ENCODE measurements at regions not wholly inside any gene's neighbourhood (a gene's known extent, or its start where the extent isn't known, plus 50 kb on each side); places are given as distances from the start of the nearest gene placed in this dataset.
A peak's percentile ranks its signal among the peaks of the same experiment; 100 is the strongest.

DNA sequence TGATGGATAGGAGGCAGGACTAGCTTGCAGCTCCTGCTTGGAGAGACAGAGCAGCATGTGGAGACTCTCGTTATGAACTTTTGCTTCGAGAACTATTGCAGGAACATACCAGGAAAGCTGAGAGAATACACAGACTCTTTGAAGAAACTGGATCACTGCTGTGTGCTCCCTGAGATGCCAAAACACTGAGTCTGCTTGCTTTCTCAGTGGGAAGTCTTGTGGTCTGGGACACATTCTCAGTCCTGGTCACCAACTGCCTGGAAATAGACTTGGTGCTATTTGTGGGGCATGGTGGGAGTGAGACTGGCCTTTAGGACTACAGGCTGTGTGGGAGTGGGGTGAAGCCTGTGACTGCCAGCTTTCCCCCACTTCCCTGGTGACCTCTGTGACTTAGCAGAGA is 252.6 kb downstream of the MED10 start:
- intact Hi-C loops (cut with DNase I; ENCODE audit: low total_unique reads) = no loop called here
- WGBS, 2 donors = 74 to 92% methylated on average over 2 of the region's 2 CpGs
- DNase-seq (ENCODE audit: low spot score in 2 of 2) = no peak

DNA sequence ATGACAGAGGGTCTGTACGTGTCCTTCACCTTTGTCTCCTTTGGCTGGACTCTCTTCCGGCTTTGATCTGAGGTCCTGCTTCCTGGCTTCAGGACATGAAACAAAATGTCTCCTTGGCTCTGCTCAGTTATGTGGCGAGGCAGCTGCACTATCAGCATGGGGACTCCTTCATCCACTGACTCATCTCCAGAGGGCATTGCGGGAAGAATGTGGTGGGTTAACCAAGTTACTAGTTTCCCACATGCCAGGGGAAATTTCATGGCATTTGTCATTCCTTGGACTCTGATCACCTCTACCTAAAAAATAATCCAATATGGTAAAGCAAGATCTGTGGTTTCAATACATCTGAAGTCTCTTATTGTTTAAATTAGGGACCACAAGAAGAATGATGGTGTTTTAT is 259.7 kb downstream of the MED10 start:
- no peak overlapping the region for H3K4me3 ChIP-seq (ENCODE audit: low read depth, poor library complexity, severe bottlenecking)
- intact Hi-C loops (cut with DNase I; ENCODE audit: low total_unique reads) = no loop called here
- TF ChIP-seq, protein P1, sequence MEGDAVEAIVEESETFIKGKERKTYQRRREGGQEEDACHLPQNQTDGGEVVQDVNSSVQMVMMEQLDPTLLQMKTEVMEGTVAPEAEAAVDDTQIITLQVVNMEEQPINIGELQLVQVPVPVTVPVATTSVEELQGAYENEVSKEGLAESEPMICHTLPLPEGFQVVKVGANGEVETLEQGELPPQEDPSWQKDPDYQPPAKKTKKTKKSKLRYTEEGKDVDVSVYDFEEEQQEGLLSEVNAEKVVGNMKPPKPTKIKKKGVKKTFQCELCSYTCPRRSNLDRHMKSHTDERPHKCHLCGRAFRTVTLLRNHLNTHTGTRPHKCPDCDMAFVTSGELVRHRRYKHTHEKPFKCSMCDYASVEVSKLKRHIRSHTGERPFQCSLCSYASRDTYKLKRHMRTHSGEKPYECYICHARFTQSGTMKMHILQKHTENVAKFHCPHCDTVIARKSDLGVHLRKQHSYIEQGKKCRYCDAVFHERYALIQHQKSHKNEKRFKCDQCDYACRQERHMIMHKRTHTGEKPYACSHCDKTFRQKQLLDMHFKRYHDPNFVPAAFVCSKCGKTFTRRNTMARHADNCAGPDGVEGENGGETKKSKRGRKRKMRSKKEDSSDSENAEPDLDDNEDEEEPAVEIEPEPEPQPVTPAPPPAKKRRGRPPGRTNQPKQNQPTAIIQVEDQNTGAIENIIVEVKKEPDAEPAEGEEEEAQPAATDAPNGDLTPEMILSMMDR (IDR thresholded peaks at IDR 0.05) = no peak
- TF ChIP-seq POLR2A (IDR thresholded peaks at IDR 0.05) = no peak
- WGBS, 2 donors = 88 to 89% methylated on average over 4 of the region's 4 CpGs
- DNase-seq (ENCODE audit: low spot score in 2 of 2) = no peak

More for the DNA sequence above, 252.6 kb downstream of the MED10 start:
- H3K4me3 ChIP-seq (ENCODE audit: low read depth, poor library complexity, severe bottlenecking) = no peak overlapping the region
- TF ChIP-seq, protein P1 (IDR thresholded peaks at IDR 0.05) = no peak
- no peak for TF ChIP-seq POLR2A (IDR thresholded peaks at IDR 0.05)

DNA sequence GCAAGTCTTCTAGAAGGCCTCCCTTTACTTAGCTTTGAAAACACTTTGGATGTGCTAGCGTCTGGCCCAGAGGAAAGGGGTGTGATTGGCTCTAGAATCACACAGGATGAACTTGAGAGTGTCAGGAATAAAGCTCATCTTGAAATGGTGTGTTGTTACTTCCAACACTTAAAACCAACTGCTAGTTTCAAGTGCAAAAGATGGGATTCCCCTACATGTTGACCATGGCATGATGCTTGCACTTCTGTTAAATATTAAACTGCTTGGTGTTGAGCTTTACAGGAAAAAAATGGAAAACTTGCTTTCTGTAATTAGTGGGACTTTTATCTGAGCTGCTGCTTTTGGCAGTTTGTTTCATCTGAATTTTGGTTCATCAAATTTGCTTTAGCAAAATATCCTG is 261.1 kb downstream of the MED10 start:
- TF ChIP-seq POLR2A (IDR thresholded peaks at IDR 0.05) = no peak
- TF ChIP-seq, protein P1 (IDR thresholded peaks at IDR 0.05) = no peak
- intact Hi-C loops (cut with DNase I; ENCODE audit: low total_unique reads) = no loop called here
- no peak overlapping the region for H3K4me3 ChIP-seq (ENCODE audit: low read depth, poor library complexity, severe bottlenecking)
- DNase-seq (ENCODE audit: low spot score in 2 of 2) = no peak
- WGBS, 2 donors = 67 to 69% methylated on average over 1 of the region's 1 CpG

DNA sequence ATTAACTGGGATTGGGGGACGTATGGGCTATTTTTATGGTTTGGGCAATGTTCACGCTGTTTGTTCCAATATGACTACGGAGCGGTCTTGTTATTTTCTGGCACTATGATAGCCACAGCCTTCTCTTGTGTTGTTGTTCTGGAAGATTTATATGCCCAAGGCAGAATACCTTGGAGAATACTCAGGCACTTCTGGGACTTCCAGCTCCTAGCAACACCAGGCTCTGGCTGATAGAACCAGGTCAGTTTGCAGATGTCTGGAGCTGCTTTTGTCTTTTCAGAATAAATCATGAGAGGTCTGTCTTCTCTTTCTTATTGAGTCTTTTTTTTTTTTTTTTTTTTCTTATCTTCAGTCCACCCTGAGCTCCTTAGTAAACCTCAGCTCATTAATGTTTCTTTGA is 262.5 kb downstream of the MED10 start:
- no peak overlapping the region for H3K4me3 ChIP-seq (ENCODE audit: low read depth, poor library complexity, severe bottlenecking)
- intact Hi-C loops (cut with DNase I; ENCODE audit: low total_unique reads) = no loop called here
- no peak for DNase-seq (ENCODE audit: low spot score in 2 of 2)
- 52 to 60% methylated on average over 4 of the region's 4 CpGs for WGBS, 2 donors
- TF ChIP-seq, protein P1 (IDR thresholded peaks at IDR 0.05) = no peak
- TF ChIP-seq POLR2A (IDR thresholded peaks at IDR 0.05) = no peak

DNA sequence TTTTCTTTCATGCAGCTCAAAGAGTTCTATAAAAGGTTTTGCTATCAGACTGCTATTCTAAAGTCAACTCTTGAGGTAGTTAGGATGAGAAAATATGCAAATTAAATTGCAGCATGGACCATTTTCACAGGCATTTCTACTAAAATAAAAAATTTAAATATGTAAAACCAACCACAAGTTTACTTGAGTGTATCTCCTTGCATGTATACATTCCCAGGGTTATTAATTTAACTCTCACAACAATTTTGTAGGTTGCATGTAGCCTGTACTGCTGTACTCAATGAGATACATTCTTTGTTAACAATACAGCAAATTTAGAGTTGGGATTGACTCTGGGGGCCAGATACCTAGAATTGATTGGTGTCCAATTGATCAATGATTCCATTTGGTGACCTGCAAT is 265.8 kb downstream of the MED10 start:
- no peak for DNase-seq (ENCODE audit: low spot score in 2 of 2)
- no peak overlapping the region for H3K4me3 ChIP-seq (ENCODE audit: low read depth, poor library complexity, severe bottlenecking)
- TF ChIP-seq, protein P1 (IDR thresholded peaks at IDR 0.05) = no peak
- no peak for TF ChIP-seq POLR2A (IDR thresholded peaks at IDR 0.05)
- intact Hi-C loops (cut with DNase I; ENCODE audit: low total_unique reads) = no loop called here

DNA sequence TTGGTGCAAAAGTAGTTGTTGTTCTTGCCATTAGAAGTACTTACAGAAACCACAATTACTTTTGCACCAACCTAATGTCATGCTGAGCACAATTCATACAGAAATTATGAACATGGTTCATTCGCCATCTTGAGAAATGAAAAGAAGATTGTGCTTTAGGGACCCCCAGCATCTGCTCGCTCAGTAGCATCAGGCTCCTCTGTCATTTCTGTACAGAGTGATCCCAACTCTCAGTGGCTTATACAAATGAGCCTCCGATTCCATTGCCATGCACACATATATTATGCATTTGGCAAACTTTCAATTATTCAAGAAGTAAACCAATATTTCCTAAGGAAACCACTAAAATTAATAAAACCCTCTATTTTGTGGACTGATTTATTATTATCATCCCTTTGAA is 266.2 kb downstream of the MED10 start:
- no peak for TF ChIP-seq POLR2A (IDR thresholded peaks at IDR 0.05)
- TF ChIP-seq, protein P1 (IDR thresholded peaks at IDR 0.05) = no peak
- intact Hi-C loops (cut with DNase I; ENCODE audit: low total_unique reads) = no loop called here

More for the DNA sequence above, 266.2 kb downstream of the MED10 start:
- DNase-seq (ENCODE audit: low spot score in 2 of 2) = peak in 1 of 2 donors; percentile 4
- 74 to 93% methylated on average over 3 of the region's 3 CpGs for WGBS, 2 donors
- no peak overlapping the region for H3K4me3 ChIP-seq (ENCODE audit: low read depth, poor library complexity, severe bottlenecking)
